ENCODE measurements at regions not wholly inside any gene's neighbourhood (a gene's known extent, or its start where the extent isn't known, plus 50 kb on each side); places are given as distances from the start of the nearest gene placed in this dataset.

DNA sequence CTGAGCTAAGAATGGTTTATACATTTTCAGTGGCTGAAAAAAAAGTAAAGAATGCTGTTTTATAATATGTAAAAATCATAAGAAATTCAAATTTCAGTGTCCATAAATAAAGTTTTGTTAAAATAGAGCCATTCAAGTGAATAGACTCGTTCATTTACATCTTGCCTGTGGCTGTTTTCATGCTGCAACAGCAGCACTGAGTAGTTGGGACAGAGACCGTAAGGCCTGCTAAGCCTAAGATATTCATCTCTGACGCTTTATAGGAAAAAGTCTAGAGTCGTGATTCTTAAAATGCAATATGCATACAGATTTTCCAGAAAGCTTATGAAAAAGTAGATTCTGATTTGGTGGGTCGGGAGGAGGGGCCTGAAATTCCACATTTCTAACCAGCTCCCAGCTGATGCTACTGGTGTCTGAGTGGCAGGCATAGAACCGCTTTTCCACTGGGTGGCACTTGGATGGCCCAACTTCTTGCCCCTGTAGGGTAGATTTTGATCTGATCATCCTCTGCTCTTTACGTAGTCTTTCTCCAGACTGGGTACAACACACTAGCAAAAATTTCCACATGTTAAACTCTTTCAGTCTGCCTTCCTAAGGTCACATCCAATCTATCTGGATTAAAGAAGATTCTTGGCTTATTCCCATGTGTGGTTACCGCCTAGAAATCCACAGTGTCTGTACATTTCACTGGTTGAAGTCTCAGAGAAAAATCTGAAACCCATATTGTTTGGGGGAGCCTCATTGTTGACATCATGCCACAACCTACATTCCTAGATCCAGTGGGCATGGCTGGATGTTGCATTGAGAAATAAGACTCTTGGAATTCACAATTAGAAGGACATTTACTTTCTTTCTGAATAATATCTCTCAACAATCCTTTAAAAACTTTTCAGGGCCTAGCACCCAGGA, 151.2 kb downstream of the C12orf75 start:
- no peak for ATAC-seq (ENCODE audit: low read depth)
- DNase-seq = no peak
- Mint-ChIP-seq H3K27me3 (peaks cover 3% of the 10 kb centered on the region), H3K36me3 (ENCODE audit: low read depth) (no peaks in the 10 kb centered on the region), H3K9me3 (no peaks in the 10 kb centered on the region), H3K4me3 (no peak overlapping the region), H3K4me1 (no peaks in the 10 kb centered on the region), H3K27ac (no peak overlapping the region)
- TF ChIP-seq CTCF (IDR thresholded peaks at IDR 0.05) = no peak
- ChIA-PET POLR2A (no interaction called here), CTCF (no interaction called here)
- intact Hi-C loops (cut with micrococcal nuclease) = no loop called here

- DNase-seq (no peak), ATAC-seq (ENCODE audit: low read depth) (no peak)
- intact Hi-C loops (cut with micrococcal nuclease) = no loop called here
- no peaks in the 10 kb centered on the region for H3K4me1 Mint-ChIP-seq
- no peaks in the 10 kb centered on the region for H3K36me3 Mint-ChIP-seq (ENCODE audit: low read depth)
- H3K27me3 Mint-ChIP-seq = peaks cover 2% of the 10 kb centered on the region
- POLR2A ChIA-PET = no interaction called here
- H3K9me3 Mint-ChIP-seq = no peaks in the 10 kb centered on the region
- no peak overlapping the region for H3K27ac Mint-ChIP-seq
- no peak overlapping the region for H3K4me3 Mint-ChIP-seq
- CTCF ChIA-PET = no interaction called here
- TF ChIP-seq CTCF (IDR thresholded peaks at IDR 0.05) = no peak
Measured at GRCh38 chr12:105482951-105483350, 152.5 kb downstream of the C12orf75 start.

GRCh38 chr12:105483691-105484090, 153.2 kb downstream of the C12orf75 start:
- Mint-ChIP-seq H3K9me3 (no peaks in the 10 kb centered on the region), H3K27ac (no peak overlapping the region), H3K4me1 (no peaks in the 10 kb centered on the region), H3K27me3 (peaks cover 2% of the 10 kb centered on the region), H3K36me3 (ENCODE audit: low read depth) (no peaks in the 10 kb centered on the region), H3K4me3 (no peak overlapping the region)
- no peak for TF ChIP-seq CTCF (IDR thresholded peaks at IDR 0.05)
- no peak for DNase-seq
- ChIA-PET CTCF (no interaction called here), POLR2A (no interaction called here)
- no peak for ATAC-seq (ENCODE audit: low read depth)
- intact Hi-C loops (cut with micrococcal nuclease) = no loop called here

DNA sequence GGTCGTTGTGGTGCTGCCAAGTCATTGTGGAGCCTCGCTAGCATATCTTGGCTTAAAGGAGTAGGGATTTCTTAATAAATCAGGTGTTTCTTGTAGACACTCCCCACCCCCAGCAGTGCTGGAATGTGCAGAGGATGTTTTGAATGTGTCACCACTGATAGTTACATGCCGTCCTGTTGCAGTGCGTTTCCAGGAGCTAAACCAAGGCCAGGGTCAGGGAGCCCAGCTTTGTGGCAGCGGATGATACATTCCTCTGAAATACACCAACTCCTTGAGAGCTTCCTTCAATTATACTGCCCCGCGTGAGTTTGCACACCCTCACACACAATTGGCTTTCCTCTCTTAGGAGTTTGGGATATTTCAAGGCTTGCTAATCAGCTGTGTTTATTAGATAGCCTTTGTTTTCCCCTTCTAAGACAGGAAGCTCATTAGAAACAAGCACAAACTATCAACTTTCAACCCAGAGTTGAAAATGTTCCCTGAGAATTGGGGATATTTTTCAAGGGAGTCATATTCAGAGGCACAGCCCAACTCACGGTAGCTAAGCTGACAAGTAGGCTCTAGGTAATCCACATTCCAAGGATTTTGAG, 154.9 kb downstream of the C12orf75 start:
- H3K27ac Mint-ChIP-seq = no peak overlapping the region
- ATAC-seq (ENCODE audit: low read depth) = no peak
- H3K27me3 Mint-ChIP-seq = peaks cover 2% of the 10 kb centered on the region
- no peak for DNase-seq
- ChIA-PET CTCF (interaction anchor here (0.6 kb wide), 1 partner anchor 905 kb away, joined by 3 read pairs; no protein-coding TSS in a partner anchor), POLR2A (no interaction called here)
- intact Hi-C loops (cut with micrococcal nuclease) = no loop called here
- no peak overlapping the region for H3K4me3 Mint-ChIP-seq
- no peaks in the 10 kb centered on the region for H3K9me3 Mint-ChIP-seq
- no peaks in the 10 kb centered on the region for H3K36me3 Mint-ChIP-seq (ENCODE audit: low read depth)
- no peak for TF ChIP-seq CTCF (IDR thresholded peaks at IDR 0.05)
- H3K4me1 Mint-ChIP-seq = no peaks in the 10 kb centered on the region

DNA sequence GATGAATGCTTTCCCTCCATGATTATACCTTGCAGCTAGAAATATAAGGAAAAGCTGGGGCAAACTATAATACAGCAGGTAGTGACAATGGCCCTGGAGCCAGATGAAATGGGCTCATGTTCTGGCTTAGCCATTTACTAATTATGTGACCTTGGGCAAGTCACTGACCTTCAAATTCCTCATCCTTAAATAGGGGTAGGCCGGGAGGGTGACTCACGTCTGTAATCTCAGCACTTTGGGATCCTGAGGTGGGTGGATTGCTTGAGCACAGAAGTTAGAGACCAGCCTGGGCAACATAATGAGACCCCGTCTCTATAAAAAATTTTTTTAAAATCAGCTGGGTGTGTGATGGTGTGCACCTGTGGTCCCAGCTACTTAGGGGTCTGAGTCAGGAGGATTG, 155.4 kb downstream of the C12orf75 start:
- Mint-ChIP-seq H3K4me1 (no peaks in the 10 kb centered on the region), H3K27me3 (peaks cover 2% of the 10 kb centered on the region), H3K36me3 (ENCODE audit: low read depth) (no peaks in the 10 kb centered on the region), H3K27ac (no peak overlapping the region), H3K4me3 (no peak overlapping the region), H3K9me3 (no peaks in the 10 kb centered on the region)
- ATAC-seq (ENCODE audit: low read depth) (no peak), DNase-seq (no peak)
- intact Hi-C loops (cut with micrococcal nuclease) = no loop called here
- ChIA-PET POLR2A (no interaction called here), CTCF (no interaction called here)
- TF ChIP-seq CTCF (IDR thresholded peaks at IDR 0.05) = no peak
